ENCODE measurements at regions not wholly inside any gene's neighbourhood (a gene's known extent, or its start where the extent isn't known, plus 50 kb on each side); places are given as distances from the start of the nearest gene placed in this dataset.
"Not testable (repeated sequence)": the region's sequence is repeated elsewhere in the genome, so short reads cannot be mapped to it uniquely, and the experiment has no call there.

DNA sequence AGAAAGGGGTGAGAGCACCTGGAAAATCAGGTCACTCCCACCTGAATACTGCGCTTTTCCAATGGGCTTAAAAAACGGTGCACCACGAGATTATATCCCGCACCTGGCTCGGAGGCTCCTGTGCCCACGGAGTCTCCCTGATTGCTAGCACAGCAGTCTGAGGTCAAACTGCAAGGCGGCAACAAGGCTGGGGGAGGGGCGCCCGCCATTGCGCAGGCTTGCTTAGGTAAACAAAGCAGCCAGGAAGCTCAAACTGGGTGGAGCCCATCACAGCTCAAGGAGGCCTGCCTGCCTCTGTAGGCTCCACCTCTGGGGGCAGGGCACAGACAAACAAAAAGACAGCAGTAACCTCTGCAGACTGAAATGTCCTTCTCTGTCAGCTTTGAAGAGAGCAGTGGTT lies 160.6 kb downstream of the EMB start:
- TF ChIP-seq HDAC8 (tag; IDR thresholded peaks at IDR 0.05); HIVEP1 (CRISPR knock-in tag; IDR thresholded peaks at IDR 0.05); ZZZ3 (IDR thresholded peaks at IDR 0.05): not testable (repeated sequence)
